ENCODE measurements at regions not wholly inside any gene's neighbourhood (a gene's known extent, or its start where the extent isn't known, plus 50 kb on each side); places are given as distances from the start of the nearest gene placed in this dataset.

DNA sequence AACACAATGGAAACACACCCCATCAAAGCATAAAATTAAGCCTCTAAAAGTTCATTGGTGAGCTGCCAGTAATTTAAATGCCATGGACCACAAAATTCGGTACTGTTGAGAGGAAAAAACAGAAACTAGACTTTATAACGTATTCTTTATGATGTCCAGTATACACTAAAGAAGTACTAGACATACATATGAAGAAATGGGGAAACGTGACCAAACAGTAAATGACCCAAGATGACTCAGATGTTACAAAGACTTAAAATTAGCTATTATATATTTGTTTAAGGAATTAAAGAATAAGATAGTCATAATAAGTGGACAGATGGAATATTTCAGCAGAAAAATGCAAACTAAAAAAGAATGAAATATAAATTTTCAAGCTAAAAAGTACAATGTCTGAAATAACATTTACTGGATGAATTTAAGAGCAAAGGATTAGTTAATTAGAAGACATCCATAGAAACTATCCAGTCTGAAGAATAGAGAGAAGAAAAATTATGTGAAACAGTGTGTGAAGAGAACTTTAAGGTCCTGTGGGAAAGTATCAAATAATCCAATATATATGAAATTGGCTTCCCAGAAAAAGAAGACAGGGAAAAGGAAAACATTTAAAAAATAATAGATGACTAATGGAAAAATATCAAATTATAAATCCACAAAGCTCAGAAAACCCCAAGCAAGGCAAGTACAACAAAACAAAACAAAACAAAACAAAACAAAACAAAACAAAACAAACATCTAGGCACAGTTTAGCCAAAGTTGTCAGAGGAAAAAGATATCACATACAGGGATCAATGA, 69.4 kb downstream of the SAMD9 start:
- H3K4me3 ChIP-seq (ENCODE audit: low read depth, low read length), result no peak overlapping the region
- no peak for DNase-seq (ENCODE audit: low read depth)
- TF ChIP-seq, protein P1, sequence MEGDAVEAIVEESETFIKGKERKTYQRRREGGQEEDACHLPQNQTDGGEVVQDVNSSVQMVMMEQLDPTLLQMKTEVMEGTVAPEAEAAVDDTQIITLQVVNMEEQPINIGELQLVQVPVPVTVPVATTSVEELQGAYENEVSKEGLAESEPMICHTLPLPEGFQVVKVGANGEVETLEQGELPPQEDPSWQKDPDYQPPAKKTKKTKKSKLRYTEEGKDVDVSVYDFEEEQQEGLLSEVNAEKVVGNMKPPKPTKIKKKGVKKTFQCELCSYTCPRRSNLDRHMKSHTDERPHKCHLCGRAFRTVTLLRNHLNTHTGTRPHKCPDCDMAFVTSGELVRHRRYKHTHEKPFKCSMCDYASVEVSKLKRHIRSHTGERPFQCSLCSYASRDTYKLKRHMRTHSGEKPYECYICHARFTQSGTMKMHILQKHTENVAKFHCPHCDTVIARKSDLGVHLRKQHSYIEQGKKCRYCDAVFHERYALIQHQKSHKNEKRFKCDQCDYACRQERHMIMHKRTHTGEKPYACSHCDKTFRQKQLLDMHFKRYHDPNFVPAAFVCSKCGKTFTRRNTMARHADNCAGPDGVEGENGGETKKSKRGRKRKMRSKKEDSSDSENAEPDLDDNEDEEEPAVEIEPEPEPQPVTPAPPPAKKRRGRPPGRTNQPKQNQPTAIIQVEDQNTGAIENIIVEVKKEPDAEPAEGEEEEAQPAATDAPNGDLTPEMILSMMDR (IDR thresholded peaks at IDR 0.05; ENCODE audit: low read depth, low read length, missing control alignments), result no peak

DNA sequence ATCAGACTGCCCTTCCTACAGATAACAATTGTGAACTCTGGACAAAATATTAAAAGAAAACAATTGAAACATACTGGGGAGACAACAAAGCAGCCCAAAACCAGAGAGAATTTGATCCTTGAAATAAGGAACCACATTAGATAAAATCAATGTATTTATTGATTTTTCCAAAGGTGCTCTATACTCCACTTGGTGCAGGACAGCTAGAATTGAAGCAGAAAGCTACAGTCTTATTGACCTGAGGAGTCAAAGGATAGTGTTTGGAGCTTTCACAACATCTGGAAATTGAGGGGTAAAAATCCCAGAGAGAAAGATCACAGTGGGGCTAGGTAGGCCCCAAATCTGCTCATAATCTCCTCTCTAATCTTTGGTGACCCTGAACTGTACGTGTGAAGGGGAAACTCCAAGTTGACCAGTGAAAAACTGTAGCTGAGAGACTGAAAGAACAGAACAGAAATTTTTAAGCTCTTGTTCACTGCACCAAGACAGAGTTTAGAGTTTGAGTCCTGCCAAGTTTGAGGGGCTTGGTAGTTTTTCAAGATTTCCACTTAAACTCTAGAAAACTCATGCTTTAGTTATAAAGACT, 70.2 kb downstream of the SAMD9 start:
- TF ChIP-seq, protein P1 (IDR thresholded peaks at IDR 0.05; ENCODE audit: low read depth, low read length, missing control alignments), result no peak
- no peak overlapping the region for H3K4me3 ChIP-seq (ENCODE audit: low read depth, low read length)
- DNase-seq (ENCODE audit: low read depth), result no peak

DNA sequence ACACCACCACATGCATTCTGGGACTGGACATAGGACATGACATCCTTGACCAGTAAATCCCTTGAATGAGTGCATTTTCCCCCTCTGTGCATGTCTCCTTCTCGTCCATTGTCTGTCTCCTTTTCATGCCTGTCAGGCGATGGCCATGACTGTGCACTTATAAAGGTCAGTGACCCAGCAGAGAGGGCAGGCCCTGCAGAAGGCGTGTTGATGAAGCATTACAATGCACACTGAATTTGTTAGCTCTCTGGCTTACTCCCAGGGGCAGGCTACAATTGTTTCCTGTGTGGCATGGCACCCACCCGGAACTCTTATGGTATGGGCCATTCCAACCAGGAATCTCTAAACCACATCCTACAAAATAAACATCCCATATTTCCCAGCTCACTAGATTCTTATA, 71.1 kb downstream of the SAMD9 start:
- TF ChIP-seq, protein P1 (IDR thresholded peaks at IDR 0.05; ENCODE audit: low read depth, low read length, missing control alignments), result no peak
- no peak for DNase-seq (ENCODE audit: low read depth)
- H3K4me3 ChIP-seq (ENCODE audit: low read depth, low read length), result no peak overlapping the region

DNA sequence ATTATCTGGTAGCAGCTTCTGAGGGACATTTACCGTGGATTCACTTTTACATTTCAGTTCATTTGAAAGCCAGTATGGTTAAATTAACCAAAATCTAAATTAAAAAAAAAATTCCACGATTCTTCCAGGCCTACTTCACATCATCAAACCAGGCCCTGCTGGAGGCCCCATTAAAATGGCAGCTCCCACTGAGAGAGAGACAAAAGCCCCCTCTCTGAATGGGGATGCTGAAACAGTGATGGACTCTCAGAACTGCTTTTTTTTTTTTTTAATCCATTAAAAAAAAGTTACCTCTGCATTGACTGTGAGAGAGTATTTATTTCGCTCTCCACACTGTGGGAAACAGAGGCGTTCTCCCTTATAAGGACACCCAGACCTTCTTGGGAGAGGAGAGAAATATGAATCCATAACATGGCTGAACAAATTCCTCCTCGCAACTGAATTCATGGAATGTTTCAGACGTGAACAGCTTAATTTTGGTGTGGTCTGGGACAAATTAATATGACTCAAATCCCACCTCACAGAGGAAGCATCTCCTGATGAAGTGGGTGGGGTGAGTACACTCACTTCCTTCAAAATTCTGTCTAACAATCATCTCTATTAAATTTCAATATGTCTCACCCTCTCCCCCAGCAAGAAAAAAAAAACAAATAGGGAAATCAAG, 73.5 kb downstream of the SAMD9 start:
- TF ChIP-seq, protein P1 (IDR thresholded peaks at IDR 0.05; ENCODE audit: low read depth, low read length, missing control alignments), result no peak
- H3K4me3 ChIP-seq (ENCODE audit: low read depth, low read length), result no peak overlapping the region
- DNase-seq (ENCODE audit: low read depth), result no peak

DNA sequence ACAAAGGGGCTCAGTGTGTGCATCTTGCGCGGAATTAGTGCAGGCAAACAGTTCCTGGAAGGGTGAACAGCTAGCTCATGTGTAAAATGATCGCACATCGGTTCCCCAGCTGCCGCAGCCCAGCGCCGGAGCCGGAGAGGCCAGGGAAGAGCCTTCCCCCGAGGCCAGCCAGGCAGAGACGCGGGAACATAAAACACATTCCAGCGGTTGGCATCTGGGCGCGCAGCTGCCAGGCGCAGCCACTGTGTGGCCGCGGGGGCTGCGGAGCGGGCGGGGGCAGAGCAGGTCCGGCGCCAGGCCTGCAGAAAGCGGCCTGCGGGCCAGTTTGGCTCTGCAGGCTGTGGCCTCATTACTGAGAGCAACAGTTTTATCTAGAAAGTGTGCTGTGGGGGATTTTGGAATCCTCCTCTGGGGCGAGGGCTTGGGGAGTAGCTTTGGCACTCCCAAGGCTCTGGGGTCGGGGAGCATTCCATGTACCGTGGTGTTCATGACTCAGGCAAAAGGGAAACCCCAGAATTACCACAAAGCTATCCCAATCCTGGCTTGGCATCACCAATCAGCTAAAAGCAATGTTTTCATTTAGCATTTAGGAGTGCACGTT, 74.3 kb downstream of the SAMD9 start:
- TF ChIP-seq, protein P1 (IDR thresholded peaks at IDR 0.05; ENCODE audit: low read depth, low read length, missing control alignments), result no peak
- no peak overlapping the region for H3K4me3 ChIP-seq (ENCODE audit: low read depth, low read length)
- DNase-seq (ENCODE audit: low read depth), result no peak

DNA sequence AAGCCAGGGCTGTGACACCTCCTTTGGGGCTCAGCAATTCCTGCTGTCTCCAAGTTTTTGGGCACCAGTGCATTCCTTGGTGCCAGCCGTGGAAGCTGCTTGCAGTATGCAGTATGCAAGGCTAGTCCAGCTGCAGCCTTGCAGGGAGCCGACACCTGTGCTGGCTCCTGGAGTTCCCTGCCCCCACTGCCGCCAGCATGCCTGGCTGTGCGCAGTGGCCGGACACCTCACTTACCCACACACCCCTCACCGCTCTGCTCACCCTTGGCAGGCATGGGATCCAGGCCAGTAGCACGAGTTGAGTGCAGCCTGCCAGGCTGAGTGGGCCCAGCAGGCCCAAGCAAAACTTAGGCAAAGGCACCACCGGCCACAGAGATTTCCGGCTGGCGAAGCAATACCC, 77.4 kb downstream of the SAMD9 start:
- no peak overlapping the region for H3K4me3 ChIP-seq (ENCODE audit: low read depth, low read length)
- TF ChIP-seq, protein P1 (IDR thresholded peaks at IDR 0.05; ENCODE audit: low read depth, low read length, missing control alignments), result no peak
- no peak for DNase-seq (ENCODE audit: low read depth)

Measured in GM12864 (cell line).